HG03064 (cell line): ENCODE measurements at regions not wholly inside any gene's neighbourhood (a gene's known extent, or its start where the extent isn't known, plus 50 kb on each side); places are given as distances from the start of the nearest gene placed in this dataset.
"Not testable (repeated sequence)": the region's sequence is repeated elsewhere in the genome, so short reads cannot be mapped to it uniquely, and the experiment has no call there.

Experiments used
- ATAC-seq: cut with Tn5 transposase; IDR thresholded peaks from one replicate; pipeline ENCODE4 v1.9.1; 2021; ENCODE audit warnings: low read depth; ENCODE audit not compliant: unreplicated experiment

GRCh38 chr7:110397927-110398660, 692.8 kb upstream of the LRRN3 start:
- no peak for ATAC-seq

DNA sequence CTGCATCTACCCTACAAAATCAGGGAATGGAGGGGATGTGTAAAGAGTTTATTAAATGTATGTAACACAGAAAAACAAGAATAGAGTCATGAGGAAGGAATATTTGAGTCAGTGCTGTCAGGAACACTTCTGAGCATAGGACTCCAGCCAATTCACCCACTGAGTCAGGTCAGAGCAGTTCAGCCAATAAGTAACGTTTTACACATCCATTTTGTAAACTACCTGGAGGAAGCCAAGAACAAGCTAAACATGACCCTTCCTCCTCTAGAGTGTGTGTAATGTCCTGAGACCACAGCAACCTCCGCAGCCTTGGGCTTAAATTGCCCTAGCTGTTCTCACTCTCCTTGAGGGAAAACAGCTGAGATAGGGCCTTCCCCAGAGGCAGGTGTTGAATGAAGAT, 691.5 kb upstream of the LRRN3 start:
- no peak for ATAC-seq

DNA sequence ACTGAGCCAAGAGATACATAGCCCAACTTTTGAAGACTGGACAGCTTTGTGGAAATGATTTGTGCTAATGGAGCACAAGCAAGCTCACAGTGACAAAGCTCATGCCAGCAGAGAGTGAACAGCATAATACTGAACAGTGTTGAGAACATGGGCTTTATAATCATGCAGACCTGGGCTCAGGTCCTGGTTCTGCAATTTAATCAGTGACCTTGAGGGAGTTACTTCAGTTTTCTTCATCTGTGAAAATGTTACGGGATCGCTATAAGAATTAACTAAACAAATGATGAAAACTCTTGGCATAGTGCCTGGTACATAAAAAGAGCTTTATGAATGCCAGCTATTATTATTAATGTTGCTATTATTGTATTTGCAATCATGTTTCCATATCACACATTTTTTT, 690.5 kb upstream of the LRRN3 start:
- ATAC-seq = no peak

DNA sequence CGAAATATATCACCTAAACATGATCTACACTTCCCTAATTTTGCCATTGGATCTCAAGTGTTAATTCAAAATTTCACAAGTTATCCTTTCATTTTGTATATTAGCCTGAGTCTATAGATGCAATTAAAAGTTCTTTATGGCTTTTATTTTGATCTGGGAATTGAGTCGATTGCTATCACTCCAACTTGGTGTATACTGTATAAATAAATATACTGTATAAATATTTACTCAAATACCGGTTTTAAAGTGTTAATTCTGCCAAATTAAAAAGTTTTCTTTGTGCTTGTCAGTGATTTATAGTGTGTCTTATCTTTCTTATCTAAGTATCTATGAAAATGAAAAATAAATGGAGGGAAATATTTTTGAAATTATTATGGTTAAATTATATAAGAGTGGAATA, 683.7 kb upstream of the LRRN3 start:
- ATAC-seq = no peak

- no peak for ATAC-seq
These were observed 683.2 kb upstream of the LRRN3 start for GRCh38 chr7:110407706-110408105.

GRCh38 chr7:110412614-110413013, 678.3 kb upstream of the LRRN3 start:
- ATAC-seq = no peak

GRCh38 chr7:110413038-110413437, 677.9 kb upstream of the LRRN3 start:
- no peak for ATAC-seq

DNA sequence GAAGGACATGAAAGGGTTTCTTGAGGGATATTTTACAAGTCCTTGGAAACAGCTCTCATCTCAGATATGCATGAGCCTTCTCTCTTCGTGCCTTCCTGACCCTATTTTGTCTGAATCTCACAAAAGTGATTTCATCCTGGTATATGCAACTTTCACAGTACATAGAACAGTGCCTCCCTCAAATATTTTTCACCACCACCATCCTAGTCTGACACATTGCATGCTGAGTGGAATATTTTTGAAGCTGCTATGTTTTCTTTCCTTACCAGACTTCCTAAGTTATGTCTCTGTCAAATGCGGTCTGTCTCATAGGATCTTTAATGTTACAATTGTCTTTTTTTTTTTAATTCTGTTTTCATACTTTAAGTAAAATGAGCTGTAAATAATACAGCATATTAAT, 673.3 kb upstream of the LRRN3 start:
- ATAC-seq = no peak

DNA sequence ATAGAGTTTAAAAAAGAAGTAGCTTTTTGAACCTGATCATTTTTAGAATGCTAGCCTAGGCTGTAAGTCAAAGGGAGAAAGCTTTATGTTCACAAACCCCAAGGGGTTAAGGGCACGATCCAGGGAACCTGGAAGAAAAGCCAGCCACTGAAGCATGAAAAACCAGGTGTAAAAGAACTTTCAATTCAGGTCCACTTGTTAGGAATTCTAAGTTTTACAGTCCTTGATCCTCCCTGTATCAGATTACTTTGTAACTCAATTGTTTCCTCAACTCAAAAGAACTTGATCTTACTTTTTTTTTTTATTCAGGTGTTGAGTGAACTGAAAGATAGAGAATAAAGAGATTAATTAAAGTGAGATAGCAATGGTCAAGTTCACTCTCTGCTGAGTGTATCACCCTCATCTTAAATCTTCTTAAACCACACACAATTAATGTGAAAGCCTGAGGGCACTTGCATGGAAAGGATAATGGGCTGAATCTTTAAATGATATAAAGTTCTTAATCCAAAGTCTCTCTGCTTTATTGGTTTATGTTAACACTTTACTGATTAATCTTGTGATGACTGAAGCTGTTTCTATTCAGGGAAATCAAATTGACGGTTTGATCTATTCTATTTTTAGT, 672.2 kb upstream of the LRRN3 start:
- no peak for ATAC-seq

DNA sequence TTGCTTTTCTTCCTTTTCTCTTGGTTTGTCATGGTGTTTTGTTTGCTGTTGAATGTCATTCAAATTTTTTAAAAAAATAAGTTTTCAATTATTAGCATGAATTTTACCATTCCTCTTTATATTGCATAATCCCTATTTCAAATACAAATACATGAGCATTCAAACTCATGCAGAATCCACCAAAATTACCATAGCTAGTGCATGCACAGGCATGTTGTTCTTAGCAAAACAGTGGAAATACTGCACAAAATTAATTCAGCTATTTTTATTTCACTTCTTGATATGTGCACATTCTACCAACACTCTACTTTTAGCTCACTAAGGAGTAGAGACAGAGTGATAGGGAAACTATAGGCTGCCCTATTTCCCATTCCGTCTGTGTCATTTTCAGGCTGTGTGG, 670.1 kb upstream of the LRRN3 start:
- no peak for ATAC-seq

DNA sequence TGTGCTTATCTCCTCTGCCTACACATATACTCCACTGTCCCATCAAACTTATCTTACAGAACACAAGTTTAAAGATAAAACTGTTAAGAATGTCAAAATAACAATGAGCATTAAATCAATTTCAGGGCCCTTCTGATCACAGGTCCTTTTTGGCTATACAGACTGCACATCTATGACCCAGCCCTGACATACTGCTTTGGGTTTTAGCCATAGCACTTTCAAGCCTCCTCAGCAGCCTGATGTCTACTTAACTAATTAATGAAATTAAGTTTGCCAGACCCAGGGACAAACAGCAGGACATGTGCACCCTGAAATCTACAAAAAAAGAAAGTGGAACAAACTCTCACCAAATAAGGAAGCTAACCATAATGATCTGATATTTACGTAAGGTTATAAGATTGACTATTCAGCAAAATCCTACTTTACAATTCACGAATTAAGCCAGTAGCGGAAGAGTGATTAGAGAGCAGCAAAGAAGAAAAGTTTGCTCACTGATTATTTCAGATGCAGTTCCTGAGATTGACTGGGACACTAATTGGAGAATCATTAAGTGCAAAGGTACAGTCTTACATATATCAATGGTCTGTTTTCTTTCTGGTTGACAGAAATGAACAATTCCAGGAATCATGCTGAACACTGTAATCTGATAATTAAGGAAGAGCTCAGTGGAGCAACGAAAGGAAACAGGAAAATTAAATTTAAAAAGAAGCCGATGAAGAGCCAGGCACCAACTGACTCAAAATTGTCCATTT, 669.3 kb upstream of the LRRN3 start:
- no peak for ATAC-seq

DNA sequence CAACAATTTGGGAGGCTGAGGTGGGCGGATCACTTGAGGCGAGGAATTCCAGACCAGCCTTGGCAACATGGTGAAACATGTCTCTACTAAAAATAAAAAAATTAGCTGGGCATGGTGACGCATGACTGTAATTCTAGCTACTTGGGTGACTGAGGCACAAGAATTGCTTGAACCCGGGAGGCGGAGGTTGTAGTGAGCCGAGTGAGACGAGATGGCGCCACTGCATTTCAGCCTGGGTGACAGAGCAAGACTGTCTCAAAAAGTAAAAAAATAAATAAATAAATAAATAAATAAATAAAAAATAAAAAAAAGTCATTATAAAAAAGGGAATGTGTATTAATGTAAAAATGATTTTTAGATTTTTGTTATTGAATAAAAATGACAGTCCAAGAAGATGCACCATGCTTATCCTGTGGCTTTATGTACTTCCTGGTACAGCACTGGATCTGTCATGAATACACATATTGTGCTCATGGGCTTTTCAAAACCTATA, 658.8 kb upstream of the LRRN3 start:
- ATAC-seq = no peak

DNA sequence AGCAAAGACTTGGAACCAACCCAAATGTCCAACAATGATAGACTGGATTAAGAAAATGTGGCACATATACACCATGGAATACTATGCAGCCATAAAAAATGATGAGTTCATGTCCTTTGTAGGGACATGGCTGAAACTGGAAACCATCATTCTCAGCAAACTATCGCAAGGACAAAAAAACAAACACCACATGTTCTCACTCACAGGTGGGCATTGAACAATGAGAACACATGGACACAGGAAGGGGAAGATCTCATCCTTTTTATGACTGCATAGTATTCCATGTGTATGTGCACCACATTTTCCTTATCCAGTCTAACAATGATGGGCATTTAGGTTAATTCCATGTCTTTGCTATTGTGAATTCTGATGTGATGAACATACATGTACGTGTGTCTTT, 652.0 kb upstream of the LRRN3 start:
- not testable (repeated sequence) for ATAC-seq

DNA sequence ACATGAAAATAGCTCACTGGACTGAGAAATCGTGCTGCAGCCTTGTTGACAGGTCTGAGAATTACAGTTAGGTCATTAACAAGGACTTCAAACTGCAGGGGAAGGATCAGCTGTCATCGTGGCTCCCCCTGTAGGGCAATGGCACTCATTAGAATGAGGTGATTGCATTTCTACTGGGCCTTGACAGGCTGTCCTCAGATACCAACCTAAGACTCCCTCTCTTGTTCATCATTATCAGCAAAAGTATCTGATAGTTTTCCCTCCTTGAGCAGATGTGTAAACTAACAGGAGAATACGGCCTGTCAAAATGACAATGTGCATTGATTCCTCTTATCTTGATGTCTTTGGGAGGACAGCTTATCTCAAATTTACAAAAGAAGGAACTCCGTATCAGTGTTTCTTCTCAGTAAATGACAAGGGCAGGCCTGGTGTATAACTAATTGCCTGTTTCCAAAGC, 648.5 kb upstream of the LRRN3 start:
- ATAC-seq = no peak

DNA sequence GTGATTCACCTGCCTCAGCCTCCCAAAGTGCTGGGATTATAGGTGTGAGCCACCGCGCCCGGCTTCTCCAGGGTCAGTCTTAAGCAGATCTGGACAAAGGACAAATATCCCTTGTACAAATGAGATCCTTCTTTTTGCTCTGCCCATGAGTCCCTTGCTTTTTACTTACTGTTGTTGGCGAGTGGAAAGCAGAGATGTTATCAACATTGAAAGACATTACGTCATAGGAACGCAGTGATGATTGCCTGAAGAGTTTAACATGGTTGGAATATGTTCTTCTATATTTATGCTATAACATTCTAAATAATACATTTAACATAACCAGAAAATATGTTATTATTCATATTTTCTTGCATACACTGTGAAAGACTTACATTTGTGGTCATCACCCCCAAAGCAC, 644.3 kb upstream of the LRRN3 start:
- ATAC-seq = no peak

- no peak for ATAC-seq
These were observed 642.0 kb upstream of the LRRN3 start for GRCh38 chr7:110448918-110449317.

DNA sequence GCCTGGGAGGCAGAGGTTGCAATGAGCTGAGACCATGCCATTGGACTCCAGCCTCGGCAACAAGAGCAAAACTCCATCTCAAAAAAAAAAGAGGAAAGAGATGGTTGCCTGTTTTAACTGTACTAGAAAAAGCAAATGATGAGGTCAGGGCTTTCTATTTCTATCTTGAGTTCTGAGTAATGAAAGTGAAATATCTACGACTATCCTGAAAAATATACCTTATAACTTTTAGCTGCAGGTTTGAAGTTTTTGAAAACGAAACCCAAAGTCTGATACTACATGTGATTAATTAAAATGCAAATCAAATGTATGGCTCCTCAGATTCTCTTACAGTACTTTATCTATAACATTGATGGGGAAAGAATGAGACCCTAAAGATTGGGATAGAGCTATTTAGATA, 636.2 kb upstream of the LRRN3 start:
- ATAC-seq = no peak

GRCh38 chr7:110461621-110462020, 629.3 kb upstream of the LRRN3 start:
- no peak for ATAC-seq

DNA sequence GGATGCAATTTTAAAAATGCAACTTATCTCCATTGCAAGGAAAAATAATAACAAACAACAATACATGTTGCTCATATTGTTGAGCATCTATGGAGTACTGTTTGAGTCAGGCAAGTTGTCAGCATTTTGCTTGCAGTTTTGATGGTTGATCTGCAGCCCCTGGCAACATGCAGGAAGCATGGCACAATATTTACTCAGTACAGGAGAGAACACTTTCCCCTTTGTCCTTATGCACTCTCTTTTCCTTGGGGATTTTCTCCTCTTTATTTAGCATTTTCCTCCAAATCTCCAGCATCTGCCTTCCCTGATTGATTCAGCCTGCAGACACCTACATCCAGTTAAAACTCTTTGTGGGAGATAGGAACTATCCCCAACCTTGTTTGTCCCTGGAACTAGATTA, 620.5 kb upstream of the LRRN3 start:
- ATAC-seq = no peak

DNA sequence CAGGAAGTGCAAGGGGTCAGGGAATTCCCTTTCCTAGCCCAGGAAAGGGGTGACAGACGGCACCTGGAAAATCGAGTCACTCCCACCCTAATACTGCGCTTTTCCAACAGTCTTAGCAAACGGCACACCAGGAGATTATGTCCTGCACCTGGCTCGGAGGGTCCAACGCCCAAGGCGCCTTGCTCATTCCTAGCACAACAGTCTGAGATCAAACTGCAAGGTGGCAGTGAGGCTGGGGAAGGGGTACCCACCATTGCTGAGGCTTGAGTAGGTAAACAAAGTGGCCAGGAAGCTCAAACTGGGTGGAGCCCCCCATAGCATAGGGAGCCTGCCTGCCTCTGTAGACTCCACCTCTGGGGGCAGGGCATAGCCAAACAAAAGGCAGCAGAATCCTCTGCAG, 618.5 kb upstream of the LRRN3 start:
- not testable (repeated sequence) for ATAC-seq

- ATAC-seq = no peak
These were observed 610.0 kb upstream of the LRRN3 start for GRCh38 chr7:110480964-110481363.

- ATAC-seq = no peak
These were observed 607.4 kb upstream of the LRRN3 start for GRCh38 chr7:110483553-110483952.
